Endothelial cell (in vitro differentiated cells): ENCODE measurements at regions not wholly inside any gene's neighbourhood (a gene's known extent, or its start where the extent isn't known, plus 50 kb on each side); places are given as distances from the start of the nearest gene placed in this dataset.

Experiments
- DNase-seq: peaks from one replicate; pipeline ENCODE4 v3.0.0; 2021; ENCODE audit warnings: low spot score
- H3K27ac Mint-ChIP-seq: one replicate; pipeline ENCODE4 v1.8.0; 2021; ENCODE audit warnings: mixed read lengths, inconsistent platforms; ENCODE audit not compliant: unreplicated experiment
- H3K27me3 Mint-ChIP-seq: one replicate; pipeline ENCODE4 v1.8.0; 2021; ENCODE audit warnings: mild to moderate bottlenecking, moderate library complexity, mixed read lengths, inconsistent platforms; ENCODE audit not compliant: unreplicated experiment
- H3K36me3 Mint-ChIP-seq: one replicate; pipeline ENCODE4 v1.8.0; 2021; ENCODE audit warnings: mild to moderate bottlenecking, low read depth, mixed read lengths, inconsistent platforms; ENCODE audit not compliant: unreplicated experiment
- H3K4me1 Mint-ChIP-seq: one replicate; pipeline ENCODE4 v1.8.0; 2021; ENCODE audit warnings: mild to moderate bottlenecking, mixed read lengths, inconsistent platforms; ENCODE audit not compliant: unreplicated experiment
- H3K4me3 Mint-ChIP-seq: one replicate; pipeline ENCODE4 v1.8.0; 2021; ENCODE audit warnings: mild to moderate bottlenecking, mixed read lengths, inconsistent platforms; ENCODE audit not compliant: unreplicated experiment
- H3K9me3 Mint-ChIP-seq: one replicate; pipeline ENCODE4 v1.8.0; 2021; ENCODE audit warnings: mixed read lengths, inconsistent platforms; ENCODE audit not compliant: unreplicated experiment
- CTCF ChIP-seq: fragments of 200-600 bp; sonication (generic); IDR thresholded peaks from one replicate; pipeline ENCODE4 v1.5.0; 2021; ENCODE audit warnings: antibody characterized with exemption; ENCODE audit not compliant: unreplicated experiment

DNA sequence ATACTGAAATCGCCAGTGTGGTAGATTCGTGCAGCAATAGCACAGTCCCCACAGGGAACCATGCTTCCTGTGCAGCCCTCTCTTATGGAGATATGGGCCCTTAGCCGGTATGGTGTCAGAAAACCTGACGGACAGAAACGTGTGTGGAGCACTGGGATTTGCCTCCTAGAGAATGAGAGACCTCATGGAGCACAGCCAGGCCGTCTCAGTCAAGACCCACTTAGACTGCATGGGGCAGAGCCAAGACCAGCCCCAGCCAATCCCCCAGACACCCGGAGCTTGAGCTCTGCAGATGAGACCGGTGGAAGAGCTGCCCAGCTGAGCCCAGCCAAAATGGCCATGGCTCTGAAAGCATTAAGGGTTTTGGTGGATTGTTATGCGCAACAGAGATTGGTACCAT, 163.7 kb downstream of the DLL1 start:
- no peak overlapping the region for H3K4me3 Mint-ChIP-seq
- no peaks in the 10 kb centered on the region for H3K9me3 Mint-ChIP-seq
- H3K36me3 Mint-ChIP-seq = no peaks in the 10 kb centered on the region
- TF ChIP-seq CTCF = no peak
- H3K4me1 Mint-ChIP-seq = peaks cover 5% of the 10 kb centered on the region
- no peak for DNase-seq
- no peaks in the 10 kb centered on the region for H3K27me3 Mint-ChIP-seq
- H3K27ac Mint-ChIP-seq = no peak overlapping the region

DNA sequence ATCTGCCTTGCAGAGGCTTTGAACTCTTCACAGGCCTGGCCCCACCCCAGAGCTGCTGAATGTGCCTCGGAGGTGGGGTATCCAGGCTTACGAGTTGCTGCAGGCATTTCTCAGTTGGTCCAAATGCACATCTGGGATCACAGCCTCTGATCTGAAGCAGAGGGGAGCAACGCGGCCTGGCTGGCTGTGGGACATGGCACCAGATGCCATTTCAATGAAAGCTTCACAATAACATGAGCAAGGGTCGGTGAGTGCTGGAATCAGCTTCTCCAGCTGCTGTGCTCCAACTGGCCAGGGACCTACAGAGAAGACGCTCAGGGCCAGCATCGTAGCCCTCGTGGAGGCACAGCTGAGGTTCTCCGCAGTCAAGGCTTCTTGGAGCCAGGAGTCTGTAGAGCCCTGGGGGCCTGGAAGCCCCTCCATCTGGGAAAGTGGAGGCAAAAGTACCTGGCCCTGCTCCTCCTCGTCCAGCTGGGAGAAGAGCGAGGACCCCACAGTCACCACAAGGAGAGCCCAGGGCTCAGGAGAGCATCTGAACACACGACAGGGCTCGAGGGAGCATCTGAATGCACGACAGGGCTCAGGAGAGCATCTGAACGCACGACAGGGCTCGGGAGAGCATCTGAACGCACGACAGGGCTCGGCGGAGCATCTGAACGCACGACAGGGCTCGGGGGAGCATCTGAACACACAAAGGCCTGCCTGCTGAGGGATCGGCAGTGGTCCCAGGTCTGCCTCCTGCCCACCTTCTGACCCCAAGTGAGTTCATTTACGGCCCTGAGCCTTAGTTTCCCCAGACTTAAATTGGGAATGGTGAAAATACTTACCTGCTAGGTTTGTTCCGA, 165.2 kb downstream of the DLL1 start:
- TF ChIP-seq CTCF = no peak
- Mint-ChIP-seq H3K4me3 (no peak overlapping the region), H3K9me3 (peaks cover 1% of the 10 kb centered on the region), H3K27me3 (no peaks in the 10 kb centered on the region), H3K36me3 (no peaks in the 10 kb centered on the region), H3K4me1 (peaks cover 5% of the 10 kb centered on the region), H3K27ac (no peak overlapping the region)
- no peak for DNase-seq

DNA sequence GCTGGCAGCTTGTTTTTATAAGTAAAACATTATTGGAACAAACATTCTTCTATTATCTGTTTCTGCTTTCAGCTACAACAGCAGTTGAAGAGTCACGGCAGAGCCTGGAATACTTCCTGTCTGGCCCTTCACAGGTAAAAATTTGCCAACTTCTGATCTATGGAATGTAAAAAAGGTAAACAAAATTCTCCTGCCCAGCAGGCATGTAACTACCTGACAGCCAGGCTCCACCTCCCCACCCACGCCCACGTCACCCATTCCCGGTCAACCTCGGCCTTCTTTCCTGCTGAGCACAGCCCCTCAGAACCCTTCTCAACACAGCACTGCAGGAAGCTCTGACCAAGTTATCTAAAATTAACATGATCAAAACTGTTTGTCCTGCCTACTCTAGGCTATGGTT, 166.0 kb downstream of the DLL1 start:
- no peak for DNase-seq
- H3K4me1 Mint-ChIP-seq = peaks cover 5% of the 10 kb centered on the region
- no peaks in the 10 kb centered on the region for H3K36me3 Mint-ChIP-seq
- no peaks in the 10 kb centered on the region for H3K27me3 Mint-ChIP-seq
- H3K9me3 Mint-ChIP-seq = peaks cover 5% of the 10 kb centered on the region
- TF ChIP-seq CTCF = no peak
- H3K27ac Mint-ChIP-seq = no peak overlapping the region
- no peak overlapping the region for H3K4me3 Mint-ChIP-seq

- no peak overlapping the region for H3K4me3 Mint-ChIP-seq
- no peaks in the 10 kb centered on the region for H3K27me3 Mint-ChIP-seq
- peaks cover 5% of the 10 kb centered on the region for H3K4me1 Mint-ChIP-seq
- H3K27ac Mint-ChIP-seq = no peak overlapping the region
- peaks cover 5% of the 10 kb centered on the region for H3K9me3 Mint-ChIP-seq
- no peaks in the 10 kb centered on the region for H3K36me3 Mint-ChIP-seq
- TF ChIP-seq CTCF = no peak
- DNase-seq = no peak
Observed at GRCh38 chr6:170124150-170124549, 166.7 kb downstream of the DLL1 start.

- DNase-seq = no peak
- H3K9me3 Mint-ChIP-seq = peaks cover 5% of the 10 kb centered on the region
Observed at GRCh38 chr6:170122651-170123050, 168.2 kb downstream of the DLL1 start.

More at GRCh38 chr6:170122651-170123050, 168.2 kb downstream of the DLL1 start:
- Mint-ChIP-seq H3K4me1 (peaks cover 5% of the 10 kb centered on the region), H3K27ac (peak overlapping the region; percentile 49), H3K36me3 (no peaks in the 10 kb centered on the region), H3K4me3 (no peak overlapping the region), H3K27me3 (no peaks in the 10 kb centered on the region)
- TF ChIP-seq CTCF = no peak
